ENCODE measurements at regions not wholly inside any gene's neighbourhood (a gene's known extent, or its start where the extent isn't known, plus 50 kb on each side); places are given as distances from the start of the nearest gene placed in this dataset.

- DNase-seq (ENCODE audit: low spot score) = no peak
Observed at GRCh38 chr6:92047152-92047850, 1372.1 kb downstream of the EPHA7 start.

- no peak for DNase-seq (ENCODE audit: low spot score)
Observed at GRCh38 chr6:92044312-92044711, 1375.0 kb downstream of the EPHA7 start.

DNA sequence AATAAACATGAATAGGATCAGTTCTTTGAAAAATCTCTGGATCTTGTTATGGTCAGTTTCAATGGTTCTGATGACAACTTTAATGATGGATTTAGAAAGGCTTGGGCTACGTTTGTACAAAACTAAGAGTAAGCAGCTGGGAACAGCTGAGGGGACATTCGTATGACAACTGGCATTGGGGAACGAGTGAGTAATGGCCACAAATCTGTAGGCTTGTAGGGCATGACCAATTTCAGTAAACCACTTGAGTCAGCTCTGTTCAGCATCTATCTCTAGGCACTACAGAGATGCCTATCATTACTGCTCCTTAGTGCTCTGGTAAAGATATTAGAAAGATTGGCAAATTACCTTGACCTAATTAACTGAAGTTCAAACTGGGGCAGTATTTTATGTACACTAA is 1375.6 kb downstream of the EPHA7 start:
- no peak for DNase-seq (ENCODE audit: low spot score)

DNA sequence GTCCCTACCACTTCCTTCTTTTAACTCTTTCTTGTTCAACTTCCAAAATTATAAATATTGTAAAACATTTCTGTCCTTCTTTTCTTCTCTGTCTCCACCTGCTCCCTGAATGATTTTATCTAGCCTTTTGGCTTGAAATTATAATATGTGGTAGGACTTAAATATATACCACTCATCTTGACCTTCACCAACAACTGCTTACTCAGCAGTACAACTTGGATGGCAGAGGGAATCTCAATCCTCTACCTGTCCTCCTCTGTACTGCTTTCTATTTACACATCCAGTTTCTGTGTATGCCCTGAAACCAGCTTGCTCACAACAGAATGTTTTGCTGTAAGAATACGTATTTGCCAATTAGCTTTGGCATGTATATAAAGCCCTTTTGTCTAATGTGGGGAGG is 1392.5 kb downstream of the EPHA7 start:
- no peak for DNase-seq (ENCODE audit: low spot score)

DNA sequence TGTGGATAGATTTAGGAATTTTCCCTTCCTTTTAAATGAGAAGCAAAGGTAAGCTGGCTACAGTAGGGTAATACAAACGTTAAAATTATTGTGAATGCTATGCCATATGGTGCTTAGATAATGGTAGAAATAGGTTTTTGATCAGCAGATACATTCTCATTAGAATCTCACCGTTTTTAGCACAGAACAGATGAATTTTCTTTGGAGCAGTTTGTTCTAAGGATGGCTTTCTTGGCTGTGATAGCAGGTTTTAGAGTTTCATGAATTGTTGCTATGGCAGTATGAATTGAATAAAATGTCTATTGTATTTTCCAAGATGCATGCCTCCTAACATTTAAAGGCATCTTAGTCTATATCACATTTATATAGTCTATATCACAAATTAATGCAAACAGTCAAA is 1394.5 kb downstream of the EPHA7 start:
- DNase-seq (ENCODE audit: low spot score) = no peak

DNA sequence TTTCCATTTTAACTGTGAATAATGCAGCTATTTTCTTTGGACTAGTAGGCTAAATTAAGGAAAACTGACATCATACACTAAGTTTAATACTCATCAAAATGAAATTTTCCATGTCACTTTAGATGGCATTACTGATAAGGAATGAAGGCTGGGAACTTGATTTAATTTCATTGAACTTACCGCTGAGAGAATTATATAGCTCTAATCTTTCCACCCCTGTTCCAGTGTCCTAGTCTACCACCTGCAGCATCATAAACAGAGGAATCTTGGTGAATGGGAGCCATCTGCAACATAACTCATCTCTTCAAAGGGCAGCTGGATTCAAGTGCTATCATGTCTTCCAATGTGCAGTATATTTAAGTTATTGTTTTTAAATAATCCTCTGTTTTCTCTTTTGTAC is 1395.2 kb downstream of the EPHA7 start:
- DNase-seq (ENCODE audit: low spot score) = no peak

GRCh38 chr6:92023410-92023966 is 1395.9 kb downstream of the EPHA7 start:
- DNase-seq (ENCODE audit: low spot score) = no peak

DNA sequence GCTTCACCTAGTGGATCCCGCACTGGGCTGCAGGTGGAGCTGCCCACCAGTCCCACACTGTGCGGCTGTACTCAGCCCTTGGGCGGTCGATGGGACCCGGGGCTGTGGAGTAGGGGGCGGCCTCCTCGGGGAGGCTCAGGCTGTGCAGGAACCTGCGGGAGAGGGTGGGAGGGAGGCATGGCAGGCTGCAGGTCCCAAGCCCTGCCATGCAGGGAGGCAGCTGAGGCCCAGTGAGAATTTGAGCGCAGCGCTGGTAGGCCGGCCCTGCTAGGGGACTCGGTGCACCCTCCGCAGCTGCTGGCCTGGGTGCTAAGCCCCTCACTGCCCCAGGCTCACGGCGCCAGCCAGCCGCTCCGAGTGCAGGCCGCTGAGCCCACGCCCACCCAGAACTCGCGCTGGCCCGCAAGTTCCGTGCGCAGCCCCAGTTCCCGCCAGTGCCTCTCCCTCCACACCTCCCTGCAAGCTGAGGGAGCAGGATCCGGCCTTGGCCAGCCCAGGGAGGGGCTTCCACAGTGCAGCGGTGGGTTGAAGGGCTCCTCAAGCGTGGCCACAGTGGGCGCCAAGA is 1407.6 kb downstream of the EPHA7 start:
- DNase-seq (ENCODE audit: low spot score) = no peak

DNA sequence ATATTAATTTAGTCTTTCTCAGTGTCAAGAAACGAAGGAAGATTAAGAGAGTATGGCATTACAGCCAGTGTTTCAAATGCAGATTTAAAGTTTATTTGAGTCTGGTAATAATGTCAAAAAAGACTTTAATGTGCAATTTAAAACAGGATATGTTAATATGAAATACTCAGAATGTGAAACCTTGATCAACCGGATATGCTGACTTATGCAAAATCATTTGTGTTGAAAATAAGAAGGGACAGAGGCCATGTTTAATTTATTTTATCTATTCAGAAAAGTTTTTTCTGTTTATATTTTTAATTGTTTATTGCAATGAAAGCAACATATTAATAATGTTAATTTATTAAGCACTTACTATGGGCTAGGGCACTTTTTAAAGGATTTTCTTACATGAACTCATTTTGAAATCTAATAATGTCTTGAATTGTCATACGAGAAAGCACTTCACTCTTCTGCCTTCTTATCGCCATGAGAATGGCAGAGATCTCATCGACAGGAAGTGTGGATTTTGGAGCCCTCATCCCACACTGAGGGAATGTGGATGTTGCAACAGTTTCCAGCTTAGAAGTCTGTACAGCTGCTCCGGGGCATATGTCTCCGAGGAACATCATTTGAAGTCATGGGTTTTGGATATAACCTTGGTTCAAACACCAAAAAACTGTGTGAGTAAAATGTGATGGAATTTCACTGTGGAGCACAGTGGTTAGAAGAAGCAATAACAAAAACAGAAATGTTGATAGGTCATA is 1410.4 kb downstream of the EPHA7 start:
- DNase-seq (ENCODE audit: low spot score) = no peak

DNA sequence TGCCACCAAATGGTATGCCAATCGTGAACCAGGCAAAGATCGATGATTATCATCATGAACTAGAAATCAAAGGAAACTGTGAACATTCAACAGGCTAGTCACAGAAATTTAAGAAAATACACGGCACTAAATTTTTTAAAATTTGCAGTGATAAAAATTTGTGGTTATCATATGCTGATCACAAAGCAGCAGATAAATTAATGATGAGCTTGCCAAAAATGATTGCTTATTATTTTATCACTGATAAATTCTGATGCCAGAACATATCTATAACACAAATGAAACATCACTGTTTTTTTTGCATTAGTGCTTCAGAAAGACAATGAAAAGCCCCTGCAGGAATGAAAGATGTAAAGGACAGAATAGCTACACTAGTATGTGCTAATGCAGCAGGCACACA is 1413.2 kb upstream of the MAP3K7 start:
- DNase-seq (ENCODE audit: low spot score) = no peak

DNA sequence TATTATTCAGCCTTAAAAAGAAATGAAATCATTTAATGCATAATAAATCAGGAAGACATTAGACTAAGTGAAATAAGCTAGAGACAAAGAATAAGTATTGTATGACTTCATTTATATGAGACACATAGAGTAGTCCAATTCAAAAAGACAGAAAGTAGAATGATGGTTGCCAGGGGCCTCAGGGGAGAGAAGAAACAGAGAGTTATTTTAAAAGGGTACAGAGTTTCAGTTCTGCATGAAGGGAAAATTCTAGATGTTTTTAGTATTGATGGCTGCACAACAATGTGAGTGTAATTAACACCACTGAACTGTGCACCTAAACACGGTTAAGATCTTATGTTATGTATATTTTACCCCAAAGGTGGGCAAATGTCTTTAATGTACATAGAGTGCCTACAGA is 1407.9 kb upstream of the MAP3K7 start:
- DNase-seq (ENCODE audit: low spot score) = no peak

- no peak for DNase-seq (ENCODE audit: low spot score)
Observed at GRCh38 chr6:91982559-91982958, 1395.7 kb upstream of the MAP3K7 start.

- no peak for DNase-seq (ENCODE audit: low spot score)
Observed at GRCh38 chr6:91976797-91977196, 1389.9 kb upstream of the MAP3K7 start.

DNA sequence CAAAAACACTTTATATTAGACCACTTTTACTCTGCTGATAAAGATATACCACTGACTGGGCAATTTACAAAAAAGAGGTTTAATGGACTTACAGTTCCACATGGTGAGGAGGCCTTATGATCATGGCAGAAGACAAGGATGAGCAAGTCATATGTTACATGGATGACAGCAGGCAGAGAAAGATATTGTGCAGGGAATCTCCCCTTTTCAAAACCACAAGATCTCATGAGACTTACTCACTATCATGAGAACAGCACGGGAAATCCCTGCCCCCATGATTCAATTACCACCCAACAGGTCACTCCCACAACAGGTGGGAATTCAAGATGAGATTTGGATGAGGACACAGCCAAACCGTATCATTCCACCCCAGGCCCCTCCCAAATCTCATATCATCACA is 1383.8 kb upstream of the MAP3K7 start:
- DNase-seq (ENCODE audit: low spot score) = no peak

GRCh38 chr6:91965872-91966271 is 1379.0 kb upstream of the MAP3K7 start:
- no peak for DNase-seq (ENCODE audit: low spot score)

DNA sequence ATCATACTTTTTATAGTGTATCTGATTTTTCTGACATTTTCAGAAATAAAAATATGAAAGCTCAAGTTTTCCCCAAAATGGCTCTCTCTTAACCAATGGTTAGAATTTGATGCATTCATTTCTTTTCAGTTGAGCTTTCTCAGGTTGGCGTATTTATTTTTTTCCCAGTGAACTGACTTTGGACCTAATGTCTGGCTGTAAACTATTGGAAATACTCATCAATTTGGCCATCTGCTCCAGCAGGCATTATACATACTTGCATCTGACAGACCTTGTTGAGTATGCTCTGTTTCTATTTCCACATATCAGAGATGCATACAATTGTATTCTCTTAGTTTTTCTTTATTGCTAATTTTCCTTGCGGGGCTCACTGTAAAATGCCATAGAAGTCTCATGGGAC is 1374.8 kb upstream of the MAP3K7 start:
- no peak for DNase-seq (ENCODE audit: low spot score)

GRCh38 chr6:91961236-91961635 is 1374.4 kb upstream of the MAP3K7 start:
- no peak for DNase-seq (ENCODE audit: low spot score)

DNA sequence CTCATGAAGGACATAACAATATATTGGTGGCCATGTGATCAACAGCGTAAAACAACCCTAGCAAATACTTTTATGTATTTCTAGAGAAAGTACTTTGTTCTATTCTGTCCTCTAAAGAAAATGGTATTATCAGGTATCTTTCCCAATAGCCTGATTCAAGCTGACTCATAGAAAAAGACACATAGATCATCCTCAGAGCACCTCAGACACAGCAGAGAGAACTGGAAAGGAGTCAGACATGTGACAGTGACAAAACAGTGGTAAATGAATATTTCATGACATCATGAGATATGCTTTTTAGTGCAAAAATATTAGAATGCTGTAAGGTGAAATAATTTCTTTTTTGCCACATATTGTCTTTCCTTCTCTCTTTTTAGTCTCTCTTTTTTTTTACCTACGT is 1355.0 kb upstream of the MAP3K7 start:
- no peak for DNase-seq (ENCODE audit: low spot score)

GRCh38 chr6:91940801-91941200 is 1353.9 kb upstream of the MAP3K7 start:
- no peak for DNase-seq (ENCODE audit: low spot score)

GRCh38 chr6:91926827-91927226 is 1340.0 kb upstream of the MAP3K7 start:
- no peak for DNase-seq (ENCODE audit: low spot score)

DNA sequence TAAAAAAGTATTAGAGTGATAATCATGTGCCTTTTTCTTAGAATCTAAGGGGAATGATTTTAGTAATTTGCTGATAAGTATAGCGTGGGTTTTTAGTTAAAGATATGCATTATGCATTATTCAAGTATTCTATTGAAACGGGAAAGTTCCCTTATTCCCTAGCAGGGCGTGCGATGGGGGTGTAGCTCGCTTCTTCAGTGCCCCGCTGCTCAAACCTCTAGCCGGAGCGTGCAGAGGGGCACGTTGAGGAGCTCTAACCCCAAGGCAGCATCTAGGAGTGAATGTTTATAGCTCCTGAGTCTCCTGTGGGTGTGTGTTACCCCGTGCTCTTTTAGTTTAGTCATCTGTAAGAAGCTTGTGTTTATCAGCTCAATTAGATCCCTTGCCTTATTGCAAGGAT is 1339.5 kb upstream of the MAP3K7 start:
- DNase-seq (ENCODE audit: low spot score) = no peak

GRCh38 chr6:91911945-91912344 is 1325.1 kb upstream of the MAP3K7 start:
- no peak for DNase-seq (ENCODE audit: low spot score)

- DNase-seq (ENCODE audit: low spot score) = no peak
Observed at GRCh38 chr6:91904586-91905164, 1317.8 kb upstream of the MAP3K7 start.
